ENCODE measurements at regions not wholly inside any gene's neighbourhood (a gene's known extent, or its start where the extent isn't known, plus 50 kb on each side); places are given as distances from the start of the nearest gene placed in this dataset.

- WGBS, result 80% methylated on average over 2 of the region's 2 CpGs
- no peak for DNase-seq (ENCODE audit: extremely low spot score)
Measured at GRCh38 chr12:90851800-90852718, 102.9 kb downstream of the CCER1 start.

GRCh38 chr12:90842477-90842876 lies 112.5 kb downstream of the CCER1 start:
- H3K36me3 ChIP-seq (ENCODE audit: insufficient read depth), result no peaks in the 10 kb centered on the region
- no peak overlapping the region for H3K27ac ChIP-seq (ENCODE audit: low read depth)
- H3K4me3 ChIP-seq (ENCODE audit: low read depth, low read length), result no peak overlapping the region
- 62% methylated on average over 4 of the region's 4 CpGs for WGBS
- H3K4me1 ChIP-seq (ENCODE audit: insufficient read depth), result no peaks in the 10 kb centered on the region
- DNase-seq (ENCODE audit: extremely low spot score), result no peak

More at GRCh38 chr12:90851800-90852718, 102.9 kb downstream of the CCER1 start:
- Histone ChIP-seq H3K4me1 (ENCODE audit: insufficient read depth) (no peaks in the 10 kb centered on the region), H3K4me3 (ENCODE audit: low read depth, low read length) (no peak overlapping the region), H3K27ac (ENCODE audit: low read depth) (no peak overlapping the region), H3K36me3 (ENCODE audit: insufficient read depth) (no peaks in the 10 kb centered on the region)

DNA sequence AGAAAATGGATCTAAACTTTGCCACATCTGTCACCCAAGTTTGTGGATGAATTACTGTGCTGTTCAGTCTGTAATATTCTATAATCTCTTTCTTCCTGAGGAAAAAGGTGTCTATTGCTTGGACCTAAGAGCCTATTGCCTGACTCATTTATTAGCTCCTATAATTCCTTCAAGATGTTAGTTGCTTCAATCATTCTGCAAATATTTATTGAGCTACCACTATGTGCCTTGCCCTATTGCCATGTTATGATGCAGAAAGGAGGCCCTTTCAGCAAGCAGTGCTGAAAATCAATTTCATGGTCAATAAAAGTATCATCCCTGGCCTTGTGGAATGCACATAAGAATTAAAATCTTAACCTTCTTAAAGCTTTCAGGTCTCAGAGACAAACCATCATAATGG lies 113.6 kb downstream of the CCER1 start:
- no peaks in the 10 kb centered on the region for H3K36me3 ChIP-seq (ENCODE audit: insufficient read depth)
- H3K27ac ChIP-seq (ENCODE audit: low read depth), result no peak overlapping the region
- H3K4me1 ChIP-seq (ENCODE audit: insufficient read depth), result no peaks in the 10 kb centered on the region
- no peak overlapping the region for H3K4me3 ChIP-seq (ENCODE audit: low read depth, low read length)
- no peak for DNase-seq (ENCODE audit: extremely low spot score)

GRCh38 chr12:90839346-90839745 lies 115.6 kb downstream of the CCER1 start:
- H3K4me1 ChIP-seq (ENCODE audit: insufficient read depth), result no peaks in the 10 kb centered on the region
- no peak for DNase-seq (ENCODE audit: extremely low spot score)

DNA sequence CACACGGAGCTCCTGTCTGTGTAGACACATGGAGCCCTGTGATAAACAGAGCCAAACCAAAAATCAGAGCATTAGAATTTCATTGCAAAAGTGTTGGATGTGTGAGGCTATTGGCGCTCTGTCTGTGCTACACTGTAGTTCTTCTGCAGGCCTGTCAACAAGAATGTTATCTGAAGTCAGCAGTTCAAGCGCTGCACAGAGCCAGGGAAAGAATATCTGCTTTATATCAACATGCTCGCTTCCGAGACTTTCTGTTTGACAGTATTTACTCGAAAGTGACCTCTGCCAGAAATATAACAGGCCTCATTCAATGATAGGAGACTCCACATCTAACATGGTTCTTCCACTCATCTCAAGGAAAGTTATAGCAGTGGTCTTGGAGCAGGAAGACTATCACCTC lies 118.3 kb downstream of the CCER1 start:
- H3K4me1 ChIP-seq (ENCODE audit: insufficient read depth), result no peaks in the 10 kb centered on the region
- no peak overlapping the region for H3K27ac ChIP-seq (ENCODE audit: low read depth)
- no peaks in the 10 kb centered on the region for H3K36me3 ChIP-seq (ENCODE audit: insufficient read depth)
- WGBS, result 26% methylated on average over 6 of the region's 6 CpGs
- no peak overlapping the region for H3K4me3 ChIP-seq (ENCODE audit: low read depth, low read length)
- DNase-seq (ENCODE audit: extremely low spot score), result no peak

More at GRCh38 chr12:90839346-90839745, 115.6 kb downstream of the CCER1 start:
- Histone ChIP-seq H3K4me3 (ENCODE audit: low read depth, low read length) (no peak overlapping the region), H3K36me3 (ENCODE audit: insufficient read depth) (no peaks in the 10 kb centered on the region), H3K27ac (ENCODE audit: low read depth) (no peak overlapping the region)

- no peak for DNase-seq (ENCODE audit: extremely low spot score)
- Histone ChIP-seq H3K27ac (ENCODE audit: low read depth) (no peak overlapping the region), H3K4me1 (ENCODE audit: insufficient read depth) (no peaks in the 10 kb centered on the region), H3K4me3 (ENCODE audit: low read depth, low read length) (no peak overlapping the region), H3K36me3 (ENCODE audit: insufficient read depth) (no peaks in the 10 kb centered on the region)
- WGBS, result 57% methylated on average over 2 of the region's 2 CpGs
Measured at GRCh38 chr12:90833228-90833627, 121.7 kb downstream of the CCER1 start.

DNA sequence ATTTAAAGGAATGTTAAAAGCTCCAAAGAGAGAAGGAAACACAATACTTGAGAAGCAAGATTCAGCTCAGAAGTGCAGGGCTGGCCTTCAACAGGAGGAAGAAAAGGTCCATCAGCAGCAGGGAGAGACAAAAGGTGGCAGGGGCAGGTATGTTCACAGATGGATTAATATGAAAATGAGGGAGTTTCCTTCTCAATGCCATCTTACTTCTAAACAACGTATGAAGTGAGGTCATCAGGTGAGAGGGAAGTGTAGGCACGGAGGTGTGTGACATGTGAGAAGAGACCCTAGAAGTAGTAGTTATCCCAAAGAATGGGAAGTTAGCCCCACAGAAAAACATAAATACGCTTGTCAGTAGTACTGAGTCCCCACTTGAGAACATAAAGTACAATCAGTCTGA lies 122.5 kb downstream of the CCER1 start:
- Histone ChIP-seq H3K4me3 (ENCODE audit: low read depth, low read length) (no peak overlapping the region), H3K27ac (ENCODE audit: low read depth) (no peak overlapping the region), H3K4me1 (ENCODE audit: insufficient read depth) (no peaks in the 10 kb centered on the region), H3K36me3 (ENCODE audit: insufficient read depth) (no peaks in the 10 kb centered on the region)
- WGBS, result 95% methylated on average over 3 of the region's 3 CpGs
- no peak for DNase-seq (ENCODE audit: extremely low spot score)

DNA sequence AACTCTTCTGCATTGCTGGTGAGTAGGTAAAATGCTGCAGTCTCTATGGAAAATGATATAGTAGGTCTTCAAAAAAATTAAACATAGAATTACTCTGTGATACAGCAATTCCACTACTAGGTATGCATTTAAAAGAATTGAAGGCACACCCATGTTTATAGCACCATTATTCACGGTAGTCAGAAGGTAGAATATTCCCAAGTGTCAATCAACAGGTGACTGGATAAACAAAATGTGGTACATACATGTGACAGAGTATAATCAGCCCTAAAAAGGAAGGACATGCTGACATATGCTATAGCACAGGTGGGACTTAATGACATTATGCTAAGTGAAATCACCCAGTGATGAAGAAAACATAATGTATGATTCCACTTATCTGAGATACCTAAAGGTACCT lies 123.3 kb downstream of the CCER1 start:
- DNase-seq (ENCODE audit: extremely low spot score), result no peak
- H3K4me3 ChIP-seq (ENCODE audit: low read depth, low read length), result no peak overlapping the region
- H3K27ac ChIP-seq (ENCODE audit: low read depth), result no peak overlapping the region
- H3K4me1 ChIP-seq (ENCODE audit: insufficient read depth), result no peaks in the 10 kb centered on the region
- 93% methylated on average over 1 of the region's 1 CpG for WGBS
- no peaks in the 10 kb centered on the region for H3K36me3 ChIP-seq (ENCODE audit: insufficient read depth)

GRCh38 chr12:90829044-90829443 lies 125.9 kb downstream of the CCER1 start:
- no peak for DNase-seq (ENCODE audit: extremely low spot score)
- Histone ChIP-seq H3K27ac (ENCODE audit: low read depth) (no peak overlapping the region), H3K36me3 (ENCODE audit: insufficient read depth) (no peaks in the 10 kb centered on the region), H3K4me3 (ENCODE audit: low read depth, low read length) (no peak overlapping the region), H3K4me1 (ENCODE audit: insufficient read depth) (no peaks in the 10 kb centered on the region)
- WGBS, result 63% methylated on average over 1 of the region's 1 CpG

GRCh38 chr12:90828621-90829020 lies 126.4 kb downstream of the CCER1 start:
- Histone ChIP-seq H3K4me3 (ENCODE audit: low read depth, low read length) (no peak overlapping the region), H3K36me3 (ENCODE audit: insufficient read depth) (no peaks in the 10 kb centered on the region), H3K27ac (ENCODE audit: low read depth) (no peak overlapping the region), H3K4me1 (ENCODE audit: insufficient read depth) (no peaks in the 10 kb centered on the region)
- 53% methylated on average over 2 of the region's 2 CpGs for WGBS
- no peak for DNase-seq (ENCODE audit: extremely low spot score)

- no peaks in the 10 kb centered on the region for H3K36me3 ChIP-seq (ENCODE audit: insufficient read depth)
- H3K4me1 ChIP-seq (ENCODE audit: insufficient read depth), result no peaks in the 10 kb centered on the region
- no peak for DNase-seq (ENCODE audit: extremely low spot score)
- no peak overlapping the region for H3K4me3 ChIP-seq (ENCODE audit: low read depth, low read length)
- no peak overlapping the region for H3K27ac ChIP-seq (ENCODE audit: low read depth)
Measured at GRCh38 chr12:90827567-90827966, 127.4 kb downstream of the CCER1 start.

GRCh38 chr12:90826036-90826435 lies 128.9 kb downstream of the CCER1 start:
- no peak for DNase-seq (ENCODE audit: extremely low spot score)
- Histone ChIP-seq H3K27ac (ENCODE audit: low read depth) (no peak overlapping the region), H3K4me3 (ENCODE audit: low read depth, low read length) (no peak overlapping the region), H3K36me3 (ENCODE audit: insufficient read depth) (no peaks in the 10 kb centered on the region), H3K4me1 (ENCODE audit: insufficient read depth) (no peaks in the 10 kb centered on the region)
- WGBS, result 70% methylated on average over 3 of the region's 3 CpGs

GRCh38 chr12:90823859-90824258 lies 131.1 kb downstream of the CCER1 start:
- Histone ChIP-seq H3K4me3 (ENCODE audit: low read depth, low read length) (no peak overlapping the region), H3K27ac (ENCODE audit: low read depth) (no peak overlapping the region), H3K36me3 (ENCODE audit: insufficient read depth) (no peaks in the 10 kb centered on the region), H3K4me1 (ENCODE audit: insufficient read depth) (no peaks in the 10 kb centered on the region)
- 97% methylated on average over 32 of the region's 32 CpGs for WGBS
- DNase-seq (ENCODE audit: extremely low spot score), result no peak

DNA sequence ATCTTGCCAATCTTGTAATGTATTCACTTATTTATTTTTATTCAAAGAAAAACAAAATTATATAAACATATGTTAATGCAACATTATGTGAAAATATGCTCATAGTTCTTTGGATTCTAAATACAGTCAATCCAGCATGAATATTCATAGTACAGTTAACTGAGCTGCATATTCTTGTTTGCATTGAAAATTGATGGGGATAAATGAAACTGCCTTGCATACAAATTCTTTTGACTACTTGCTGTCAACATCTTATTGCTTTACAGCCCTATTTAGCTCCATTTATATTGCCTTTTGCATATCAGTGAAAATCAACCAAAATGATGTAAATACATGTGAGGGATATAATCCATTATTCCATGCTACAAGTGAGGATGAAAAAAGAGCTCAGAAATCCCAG lies 135.3 kb downstream of the CCER1 start:
- no peak for DNase-seq (ENCODE audit: extremely low spot score)
- H3K27ac ChIP-seq (ENCODE audit: low read depth), result no peak overlapping the region
- no peaks in the 10 kb centered on the region for H3K36me3 ChIP-seq (ENCODE audit: insufficient read depth)
- no peak overlapping the region for H3K4me3 ChIP-seq (ENCODE audit: low read depth, low read length)
- H3K4me1 ChIP-seq (ENCODE audit: insufficient read depth), result no peaks in the 10 kb centered on the region
